AG09309 (cell line): ENCODE measurements at regions not wholly inside any gene's neighbourhood (a gene's known extent, or its start where the extent isn't known, plus 50 kb on each side); places are given as distances from the start of the nearest gene placed in this dataset.
A peak's percentile ranks its signal among the peaks of the same experiment; 100 is the strongest.

ENCODE experiments used
- DNase-seq: peaks from one replicate; pipeline ENCODE4 v3.0.0-alpha.2; 2010; ENCODE audit warnings: low read depth
- H3K4me3 ChIP-seq: 2 replicates; pipeline ENCODE4 v1.5.1; 2011; ENCODE audit warnings: mild to moderate bottlenecking, low read depth, low read length, moderate library complexity; ENCODE audit not compliant: control insufficient read depth
- TF ChIP-seq, protein P1 (sequence below): IDR thresholded peaks from 2 replicates; pipeline ENCODE4 v1.5.1; 2011; ENCODE audit warnings: mild to moderate bottlenecking, low read depth, low read length, inconsistent platforms; ENCODE audit not compliant: insufficient read depth, control insufficient read depth; ENCODE audit errors: missing control alignments

DNA sequence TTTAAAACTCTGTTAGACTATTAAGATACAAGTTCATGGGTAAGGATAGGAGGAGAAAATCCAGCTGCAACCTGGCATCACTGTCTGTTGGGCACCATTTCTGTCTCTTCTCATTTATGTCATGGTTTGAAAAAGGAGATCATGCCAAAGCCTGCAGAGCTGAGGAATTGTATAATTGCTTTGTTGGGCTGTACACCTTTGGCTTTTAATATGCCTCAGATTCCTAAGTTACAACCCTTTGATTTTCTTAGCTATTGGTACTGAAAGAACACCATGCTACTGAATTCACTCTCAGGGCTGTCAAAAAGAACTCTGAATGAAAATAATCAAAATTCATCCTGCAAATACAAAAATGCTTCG, 174.3 kb downstream of the ACKR3 start:
- TF ChIP-seq, protein P1, sequence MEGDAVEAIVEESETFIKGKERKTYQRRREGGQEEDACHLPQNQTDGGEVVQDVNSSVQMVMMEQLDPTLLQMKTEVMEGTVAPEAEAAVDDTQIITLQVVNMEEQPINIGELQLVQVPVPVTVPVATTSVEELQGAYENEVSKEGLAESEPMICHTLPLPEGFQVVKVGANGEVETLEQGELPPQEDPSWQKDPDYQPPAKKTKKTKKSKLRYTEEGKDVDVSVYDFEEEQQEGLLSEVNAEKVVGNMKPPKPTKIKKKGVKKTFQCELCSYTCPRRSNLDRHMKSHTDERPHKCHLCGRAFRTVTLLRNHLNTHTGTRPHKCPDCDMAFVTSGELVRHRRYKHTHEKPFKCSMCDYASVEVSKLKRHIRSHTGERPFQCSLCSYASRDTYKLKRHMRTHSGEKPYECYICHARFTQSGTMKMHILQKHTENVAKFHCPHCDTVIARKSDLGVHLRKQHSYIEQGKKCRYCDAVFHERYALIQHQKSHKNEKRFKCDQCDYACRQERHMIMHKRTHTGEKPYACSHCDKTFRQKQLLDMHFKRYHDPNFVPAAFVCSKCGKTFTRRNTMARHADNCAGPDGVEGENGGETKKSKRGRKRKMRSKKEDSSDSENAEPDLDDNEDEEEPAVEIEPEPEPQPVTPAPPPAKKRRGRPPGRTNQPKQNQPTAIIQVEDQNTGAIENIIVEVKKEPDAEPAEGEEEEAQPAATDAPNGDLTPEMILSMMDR = no peak
- DNase-seq = no peak
- H3K4me3 ChIP-seq = no peak overlapping the region

DNA sequence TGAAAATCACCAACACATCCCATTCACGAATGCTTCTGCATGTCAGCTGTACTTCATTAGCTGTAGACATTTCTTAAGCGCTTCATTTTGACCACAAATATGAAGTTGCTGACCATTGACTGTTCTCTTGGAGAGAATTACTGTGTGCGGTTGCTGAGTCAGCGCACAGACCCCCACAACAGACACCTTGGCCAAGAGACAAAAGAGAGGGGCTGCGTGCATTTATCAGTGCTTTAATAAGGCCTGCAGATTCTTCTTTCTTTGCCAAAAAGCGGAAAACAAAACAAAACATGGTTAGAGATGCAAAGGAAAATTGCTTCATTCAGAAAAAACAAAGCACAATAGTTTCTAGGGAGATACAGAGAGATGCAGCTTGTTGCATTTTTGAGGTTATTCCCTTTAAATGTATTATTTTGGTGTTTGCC, 174.7 kb downstream of the ACKR3 start:
- DNase-seq = peak; percentile 98
- no peak overlapping the region for H3K4me3 ChIP-seq
- TF ChIP-seq, protein P1 = no peak

DNA sequence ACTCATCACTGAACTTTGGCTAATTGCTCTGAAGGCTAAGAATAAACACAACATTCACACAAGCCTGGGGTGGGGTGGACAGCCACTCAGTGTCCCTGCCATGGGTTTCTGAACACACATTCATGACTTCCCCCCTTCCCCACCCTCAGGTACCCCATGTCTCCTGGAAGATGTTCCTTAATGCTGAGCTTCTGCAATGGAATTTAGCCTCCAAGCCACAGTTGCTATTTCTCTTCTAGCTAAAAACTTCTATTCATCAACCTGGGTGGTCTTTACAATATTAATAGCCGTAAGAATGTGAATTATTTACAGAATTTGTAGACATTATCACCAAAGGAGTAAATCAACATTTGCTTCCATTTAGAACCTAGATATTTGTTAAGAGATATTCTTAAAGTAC, 175.1 kb downstream of the ACKR3 start:
- no peak overlapping the region for H3K4me3 ChIP-seq
- TF ChIP-seq, protein P1 = no peak
- DNase-seq = no peak

DNA sequence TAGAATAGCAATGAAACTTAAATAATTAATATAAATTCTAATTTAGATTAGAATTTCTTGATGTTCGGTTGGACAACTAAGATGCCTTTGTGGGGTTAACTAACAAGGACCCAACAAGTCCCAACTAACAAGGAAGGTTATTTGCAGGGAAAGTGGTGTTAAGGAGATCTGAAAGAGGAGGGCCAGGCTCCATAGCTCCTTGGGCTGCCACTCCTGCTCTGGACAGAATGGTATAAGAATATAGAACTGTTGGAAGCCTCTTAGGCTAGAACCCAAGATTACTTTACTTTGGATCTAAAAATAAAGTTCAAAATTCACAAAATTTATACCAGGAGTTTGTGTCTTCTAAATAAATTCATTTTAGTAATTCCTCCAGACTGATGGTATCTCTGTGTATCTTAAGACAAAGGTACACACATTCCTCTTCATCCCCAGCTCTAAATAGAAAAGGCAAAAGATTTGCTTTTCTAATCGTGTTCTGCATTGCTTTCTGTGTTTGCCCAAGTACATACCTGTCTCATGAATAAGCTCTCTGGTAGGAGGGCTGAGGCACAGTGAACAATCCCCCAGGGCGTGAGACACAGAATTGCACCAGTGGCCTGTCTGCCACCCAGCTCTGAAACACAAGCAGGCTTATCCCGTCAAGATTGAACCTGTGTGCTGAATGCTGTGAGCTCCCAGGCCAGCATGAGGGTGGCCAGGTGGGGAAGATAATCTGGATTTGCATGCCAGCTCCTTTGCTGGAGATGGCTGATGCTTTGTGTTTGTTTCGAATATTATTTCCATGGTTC, 176.0 kb downstream of the ACKR3 start:
- TF ChIP-seq, protein P1 = peak; percentile 3
- H3K4me3 ChIP-seq = no peak overlapping the region
- DNase-seq = peak; percentile 39

DNA sequence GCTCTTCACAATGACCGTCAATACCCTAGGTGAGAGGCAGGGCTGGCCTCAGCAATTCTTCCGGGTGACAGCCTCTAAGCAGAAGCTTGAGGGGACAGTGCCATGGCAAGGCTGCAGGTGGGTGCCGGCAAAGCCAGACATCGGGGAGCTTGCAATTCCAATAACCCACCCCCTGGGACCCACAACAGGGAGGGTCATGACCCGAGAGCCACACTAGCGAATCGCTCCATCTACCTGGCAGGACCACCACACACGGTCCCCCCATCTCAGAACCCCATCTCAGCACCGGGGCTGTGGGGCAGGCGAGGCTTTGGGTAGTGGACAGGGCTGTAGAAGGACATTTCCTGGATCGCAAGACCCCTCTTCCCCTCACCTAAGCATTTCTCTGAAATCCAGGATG, 177.2 kb downstream of the ACKR3 start:
- TF ChIP-seq, protein P1 = no peak
- no peak overlapping the region for H3K4me3 ChIP-seq
- no peak for DNase-seq

DNA sequence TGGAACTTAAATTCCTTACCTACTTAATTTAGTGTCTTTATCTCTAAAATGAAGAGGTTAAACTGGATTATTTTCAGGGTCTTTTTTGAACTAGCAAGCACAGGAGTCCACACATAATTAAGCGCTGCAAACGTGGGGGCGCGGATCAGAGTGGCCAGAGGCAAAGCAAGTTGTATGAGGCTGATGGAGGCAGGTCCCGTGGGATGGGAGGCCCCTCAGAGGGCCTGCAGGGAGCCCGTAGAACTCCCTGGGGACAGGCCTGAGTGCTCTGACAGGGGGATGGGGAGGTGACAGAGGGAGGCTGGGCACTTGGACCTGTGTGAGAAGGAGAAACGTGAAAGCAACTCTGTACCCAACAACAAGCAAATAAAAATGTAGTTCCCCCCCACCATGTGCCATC, 177.8 kb downstream of the ACKR3 start:
- TF ChIP-seq, protein P1 = no peak
- H3K4me3 ChIP-seq = no peak overlapping the region
- DNase-seq = no peak

DNA sequence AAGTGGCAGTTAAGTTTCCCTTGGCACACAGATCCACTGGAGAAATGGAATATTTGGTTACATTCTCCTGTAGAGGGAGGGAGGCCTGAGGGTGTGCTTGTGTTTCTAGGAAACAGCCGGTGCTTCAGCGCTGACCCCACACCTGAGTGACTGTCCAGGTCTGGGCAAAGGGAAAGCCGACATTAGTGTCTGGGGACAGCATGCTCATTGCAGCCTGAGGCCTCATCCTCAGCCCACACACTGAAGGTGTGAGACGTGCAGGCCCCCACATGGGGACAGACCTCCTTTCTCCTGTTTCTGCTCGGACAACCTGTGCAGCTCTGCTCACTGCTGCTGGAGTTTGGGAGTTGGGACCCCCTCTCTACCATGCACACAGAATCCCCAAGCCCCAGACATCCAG, 178.3 kb downstream of the ACKR3 start:
- TF ChIP-seq, protein P1 = no peak
- no peak overlapping the region for H3K4me3 ChIP-seq
- no peak for DNase-seq
